ENCODE measurements at regions not wholly inside any gene's neighbourhood (a gene's known extent, or its start where the extent isn't known, plus 50 kb on each side); places are given as distances from the start of the nearest gene placed in this dataset.
"Not testable (repeated sequence)": the region's sequence is repeated elsewhere in the genome, so short reads cannot be mapped to it uniquely, and the experiment has no call there.

DNA sequence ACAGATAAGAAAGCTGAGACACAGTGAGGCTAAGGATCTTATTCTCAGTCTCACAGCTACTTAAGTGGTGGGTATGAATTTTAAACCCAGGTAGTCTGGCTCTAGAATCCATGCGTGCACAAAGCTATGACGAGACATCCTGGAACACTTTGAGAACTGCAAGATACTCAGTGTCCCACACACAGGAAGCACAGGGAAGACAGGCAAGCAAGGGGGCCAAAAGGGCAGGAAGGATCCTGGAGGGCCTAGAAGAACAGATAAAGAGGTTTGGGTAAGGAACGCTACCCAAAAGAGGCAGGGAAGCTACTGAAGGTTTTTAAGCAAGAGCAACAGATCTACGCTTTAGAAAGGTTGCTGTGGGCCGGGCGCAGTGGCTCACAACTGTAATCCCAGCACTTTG is 99.1 kb upstream of the HES1 start:
- no peak for DNase-seq

- not testable (repeated sequence) for DNase-seq
Measured at GRCh38 chr3:194038346-194038745, 97.6 kb upstream of the HES1 start.

DNA sequence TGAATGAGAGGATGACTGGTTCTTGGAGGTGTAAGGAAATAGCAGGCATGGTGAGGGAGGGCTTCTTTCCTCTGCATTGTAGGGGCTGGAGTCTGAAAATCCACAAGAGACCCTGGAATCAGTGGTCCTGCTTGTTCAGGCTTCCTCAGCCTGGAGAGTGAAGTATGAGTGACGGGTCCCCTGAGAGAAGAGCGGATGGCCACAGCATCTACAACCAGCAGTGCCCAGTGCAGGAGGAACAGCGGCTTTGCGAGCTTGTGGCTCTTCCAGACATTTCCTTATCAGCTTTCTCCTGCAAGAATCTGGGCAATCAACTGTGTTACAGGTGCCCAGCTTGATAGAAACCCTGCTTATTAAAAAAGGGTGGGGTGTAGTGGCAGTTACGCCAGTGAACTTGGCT is 97.0 kb upstream of the HES1 start:
- DNase-seq: no peak

DNA sequence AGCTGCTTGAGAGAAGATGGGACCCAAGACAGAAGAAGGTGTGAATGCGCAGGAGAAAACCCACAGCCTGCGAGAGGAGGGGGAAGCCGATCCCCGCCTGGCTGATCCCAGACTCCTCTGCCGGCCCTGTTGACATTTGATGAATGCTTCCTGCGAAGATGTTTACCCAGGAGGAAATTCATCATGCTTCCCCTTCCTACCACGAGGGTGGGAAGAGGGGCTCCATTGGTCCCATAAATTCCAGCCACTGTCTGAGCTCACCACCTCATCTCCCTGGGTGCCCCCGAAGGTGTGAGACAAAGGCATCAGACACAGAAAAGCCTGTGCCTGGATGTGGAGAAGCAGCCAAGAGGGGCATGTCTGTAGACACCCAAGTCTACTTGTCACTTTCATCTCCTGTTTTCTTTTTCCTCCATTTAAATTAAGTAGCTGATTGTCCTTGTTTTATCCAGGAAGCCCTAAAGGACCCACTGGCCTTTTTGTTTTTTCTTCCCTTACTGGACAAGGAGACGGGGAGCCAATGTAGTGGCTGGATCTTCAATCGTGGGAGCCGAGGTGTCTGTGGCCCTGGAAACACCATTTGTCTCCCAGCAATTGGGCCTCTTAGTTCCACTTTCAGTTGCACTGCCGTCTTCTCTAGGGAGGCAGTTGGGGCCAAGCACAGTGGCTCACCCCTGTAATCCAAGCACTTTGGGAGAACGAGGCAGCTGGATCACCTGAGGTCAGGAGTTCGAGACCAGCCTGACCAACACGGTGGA is 95.3 kb upstream of the HES1 start:
- no peak for DNase-seq

- peak in 1 of 3 donors; percentile 57 for DNase-seq
Measured at GRCh38 chr3:194042927-194043326, 93.0 kb upstream of the HES1 start.

DNA sequence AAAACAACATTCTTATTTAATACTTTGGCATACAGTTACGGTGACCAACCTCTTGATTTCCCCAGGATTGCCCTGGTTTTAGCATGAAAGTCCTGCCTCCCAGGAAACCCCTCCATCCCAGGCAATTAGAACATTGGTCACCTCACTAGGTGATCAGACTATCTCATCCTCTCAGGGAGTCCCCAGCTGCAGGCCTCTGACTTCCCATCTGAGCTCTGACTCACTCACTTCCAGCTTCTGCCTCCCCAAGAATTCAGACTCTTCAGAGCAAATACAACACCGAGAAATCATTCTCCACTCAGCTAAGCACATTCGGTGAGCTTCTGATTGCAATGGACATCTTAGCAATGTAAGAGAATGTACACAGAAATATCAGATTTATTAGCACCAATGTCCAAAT is 92.4 kb upstream of the HES1 start:
- DNase-seq: peak in 1 of 3 donors; percentile 43

GRCh38 chr3:194045289-194045688 is 90.7 kb upstream of the HES1 start:
- DNase-seq: no peak

DNA sequence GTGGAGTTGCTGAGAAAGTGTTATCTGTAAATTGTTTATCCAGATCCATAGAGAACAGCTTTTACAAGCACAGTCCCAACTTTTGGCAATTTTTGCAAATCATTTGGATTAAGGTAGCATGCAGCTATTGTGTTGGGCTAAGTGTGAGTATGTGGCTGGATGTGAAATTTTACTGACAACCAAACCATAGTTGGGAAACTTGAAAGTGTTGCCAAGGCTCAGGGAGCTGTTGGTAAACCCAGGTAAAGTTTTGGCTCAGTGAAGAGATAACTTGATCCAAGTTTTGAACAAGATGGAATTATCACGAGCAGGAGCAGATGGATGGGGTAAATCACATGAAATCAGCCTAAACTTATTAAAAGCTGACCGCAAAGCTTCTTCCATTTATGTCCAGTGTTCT is 90.0 kb upstream of the HES1 start:
- no peak for DNase-seq

GRCh38 chr3:194046531-194046930 is 89.4 kb upstream of the HES1 start:
- peak in 1 of 3 donors; percentile 38 for DNase-seq

DNA sequence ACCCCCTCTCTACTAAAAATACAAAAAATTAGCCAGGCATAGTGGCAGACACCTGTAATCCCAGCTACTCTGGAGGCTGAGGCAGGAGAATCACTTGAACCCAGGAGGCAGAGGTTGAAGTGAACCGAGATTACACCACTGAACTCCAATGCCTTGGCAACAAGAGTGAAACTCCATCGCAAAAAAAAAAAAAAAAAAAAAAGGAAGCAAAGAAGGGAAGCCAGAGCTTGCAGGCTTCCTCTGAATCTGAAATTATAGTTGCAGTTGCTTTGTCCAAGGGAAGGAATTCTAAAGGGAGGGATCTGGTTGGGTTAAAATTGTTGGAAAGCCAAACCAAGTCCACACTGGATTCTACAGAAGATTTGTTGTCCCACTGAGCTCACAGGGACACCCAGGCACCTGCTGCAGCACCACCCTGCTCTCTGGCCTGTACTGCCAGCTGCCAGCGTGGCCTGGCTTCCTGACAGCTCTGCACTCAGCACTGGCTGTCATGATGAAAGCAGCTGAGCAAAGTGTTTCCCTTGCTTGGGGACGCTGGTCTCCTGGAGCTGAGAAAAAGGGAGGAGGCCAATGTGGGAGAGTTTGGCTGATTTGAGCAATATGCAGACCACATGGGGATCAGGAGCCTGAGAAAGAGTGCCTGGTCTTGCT is 88.8 kb upstream of the HES1 start:
- peak; percentile 77 to 91 (median 80) for DNase-seq

DNA sequence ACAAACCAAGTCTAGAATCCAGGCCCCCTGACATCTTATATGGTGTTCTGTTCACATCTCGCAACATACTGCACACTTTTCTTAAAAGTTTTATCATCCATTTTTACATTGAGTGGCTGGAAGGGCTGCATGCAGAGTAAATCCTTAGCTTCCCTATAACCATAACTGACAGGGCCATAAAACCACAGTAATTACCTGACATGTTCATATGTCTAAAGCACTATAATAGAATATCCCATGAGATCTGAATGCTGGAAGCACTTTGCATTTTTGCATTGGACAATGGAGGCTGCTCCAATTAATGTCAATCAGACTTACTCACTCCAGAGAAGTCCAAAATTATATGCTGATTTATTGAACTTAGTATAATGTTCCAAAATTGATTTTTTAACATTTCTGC is 86.6 kb upstream of the HES1 start:
- no peak for DNase-seq

- DNase-seq: no peak
Measured at GRCh38 chr3:194050782-194051320, 85.1 kb upstream of the HES1 start.

GRCh38 chr3:194051366-194052149 is 84.4 kb upstream of the HES1 start:
- DNase-seq: no peak

DNA sequence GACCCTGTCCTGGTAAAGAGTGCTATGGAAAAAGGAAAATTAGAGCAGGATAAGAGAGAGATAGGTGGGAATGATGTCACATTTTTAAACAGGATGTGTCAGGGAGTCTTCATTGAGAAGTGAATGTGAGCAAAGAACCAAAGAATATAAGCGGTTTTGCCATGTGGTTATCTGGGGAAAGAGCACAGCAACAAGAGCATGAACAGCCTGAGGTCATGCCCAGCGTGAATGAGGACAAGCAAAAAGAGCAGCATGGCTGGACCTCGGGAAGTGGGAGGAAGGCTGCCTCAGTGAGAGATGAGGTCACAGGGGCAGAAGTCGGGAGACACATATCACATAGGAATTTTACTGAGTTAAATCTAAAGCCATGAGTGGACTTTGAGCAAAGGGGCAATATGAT is 82.8 kb upstream of the HES1 start:
- DNase-seq: no peak

DNA sequence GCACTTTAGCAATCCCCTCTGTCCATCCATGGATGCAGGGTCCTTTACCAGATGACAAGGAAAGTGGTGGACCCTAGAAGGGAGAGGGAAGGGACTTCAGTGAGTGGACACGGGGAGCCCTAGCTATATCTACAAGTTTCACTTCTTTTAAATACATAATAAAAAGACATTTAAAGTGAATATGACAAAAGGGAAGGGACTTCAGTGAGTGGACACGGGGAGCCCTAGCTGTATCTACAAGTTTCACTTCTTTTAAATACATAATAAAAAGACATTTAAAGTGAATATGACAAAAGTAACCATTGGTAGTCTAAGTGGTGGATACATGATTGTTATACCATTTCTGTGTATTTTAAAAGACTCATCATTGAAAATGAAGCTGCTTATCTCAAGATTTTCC is 81.9 kb upstream of the HES1 start:
- DNase-seq: no peak

DNA sequence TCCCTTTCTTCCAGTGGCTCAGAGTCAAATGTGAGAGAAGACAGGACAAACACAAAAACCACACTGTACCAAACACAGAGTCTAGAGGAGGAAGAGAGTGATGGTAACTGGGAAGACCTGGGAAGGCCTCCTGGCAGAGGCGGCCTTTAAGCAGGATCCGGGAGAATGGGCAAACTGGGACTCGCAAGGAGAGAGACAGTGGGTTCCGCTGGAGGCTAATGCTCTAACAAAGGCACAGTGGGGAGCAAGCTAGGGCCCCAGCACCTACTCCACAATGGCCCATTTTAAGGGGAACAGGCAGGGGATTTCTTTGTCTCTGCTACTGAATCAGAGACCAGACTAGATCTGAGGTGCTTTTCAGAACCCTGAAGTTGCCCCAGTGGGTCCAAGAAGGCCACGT is 81.4 kb upstream of the HES1 start:
- DNase-seq: no peak

- no peak for DNase-seq
Measured at GRCh38 chr3:194054961-194055360, 81.0 kb upstream of the HES1 start.

DNA sequence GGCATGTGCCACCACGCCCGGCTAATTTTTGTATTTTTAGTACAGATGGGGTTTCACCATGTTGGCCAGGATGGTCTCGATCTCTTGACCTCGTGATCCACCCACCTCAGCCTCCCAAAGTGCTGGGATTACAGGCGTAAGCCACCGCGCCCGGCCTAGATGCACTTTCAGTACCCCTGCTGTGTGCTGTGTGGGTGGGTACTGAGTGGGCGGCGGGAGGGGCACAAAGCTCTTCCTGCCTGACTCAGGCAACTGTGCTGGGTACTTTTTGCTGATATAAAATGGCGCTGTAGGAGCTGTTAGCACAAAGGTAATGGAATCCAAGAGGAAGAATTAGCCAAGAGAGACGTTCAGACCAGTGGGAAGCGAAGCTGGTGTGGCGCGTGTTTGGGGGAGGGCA is 79.6 kb upstream of the HES1 start:
- not testable (repeated sequence) for DNase-seq

GRCh38 chr3:194056731-194057415 is 79.1 kb upstream of the HES1 start:
- DNase-seq: no peak

GRCh38 chr3:194057570-194058188 is 78.3 kb upstream of the HES1 start:
- no peak for DNase-seq

DNA sequence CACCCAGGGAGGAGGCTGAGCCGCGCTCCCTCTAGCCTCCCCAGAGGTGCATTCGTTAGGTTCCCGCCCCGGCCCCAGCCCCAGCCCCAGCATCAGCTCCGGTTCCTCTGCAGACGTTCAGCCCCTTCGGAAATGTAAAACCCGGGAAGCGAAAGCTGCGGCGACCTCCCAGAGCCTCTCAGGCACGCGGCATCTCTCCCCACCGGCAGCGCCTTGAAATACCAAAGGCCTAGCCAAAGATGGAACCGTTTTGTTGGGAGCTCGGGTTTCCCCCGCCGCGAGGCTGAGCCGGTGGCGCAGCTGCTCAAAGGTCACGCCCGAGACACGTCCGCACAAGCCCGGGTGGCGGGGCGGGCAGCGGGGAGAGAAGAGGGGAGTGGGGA is 77.8 kb upstream of the HES1 start:
- peak; percentile 78 to 89 (median 78) for DNase-seq

DNA sequence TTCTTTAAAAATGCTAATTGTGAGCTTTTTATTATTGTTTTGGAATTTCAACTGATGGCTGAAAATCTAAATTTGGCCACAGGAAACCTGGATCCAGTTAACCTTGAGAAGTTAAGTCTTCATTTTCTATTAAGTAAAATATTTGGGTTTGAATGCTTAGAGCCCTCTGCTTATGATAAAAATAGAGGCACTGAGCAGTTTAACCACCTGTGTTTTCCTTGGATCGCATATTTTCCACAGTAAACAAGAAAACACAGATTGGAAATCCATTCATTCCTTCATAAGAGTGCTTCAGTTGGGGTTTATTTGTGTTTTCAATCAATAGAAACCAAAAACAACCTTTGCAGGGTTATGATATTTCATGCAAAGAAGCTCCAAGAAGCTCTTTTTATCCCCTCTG is 77.2 kb upstream of the HES1 start:
- DNase-seq: peak in 1 of 3 donors; percentile 53

Data from muscle of back (tissue), 3 donors.